ENCODE measurements at regions not wholly inside any gene's neighbourhood (a gene's known extent, or its start where the extent isn't known, plus 50 kb on each side); places are given as distances from the start of the nearest gene placed in this dataset.

- no peak for TF ChIP-seq CTCF (IDR thresholded peaks at IDR 0.05)
- TF ChIP-seq POLR2A (IDR thresholded peaks at IDR 0.05), result no peak
Observed at GRCh38 chr1:17994046-17994445, 113.6 kb upstream of the IGSF21 start.
